GM19324 (cell line): ENCODE measurements at regions not wholly inside any gene's neighbourhood (a gene's known extent, or its start where the extent isn't known, plus 50 kb on each side); places are given as distances from the start of the nearest gene placed in this dataset.
A peak's percentile ranks its signal among the peaks of the same experiment; 100 is the strongest.

ENCODE experiments used
- ATAC-seq: cut with Tn5 transposase; IDR thresholded peaks from one replicate; pipeline ENCODE4 v1.9.1; 2021; ENCODE audit warnings: mild to moderate bottlenecking, moderate library complexity; ENCODE audit not compliant: unreplicated experiment, low FRiP score

GRCh38 chr13:68214691-68215415 lies 984.7 kb upstream of the PCDH9 start:
- no peak for ATAC-seq

- ATAC-seq = no peak
These were observed 969.1 kb upstream of the PCDH9 start for GRCh38 chr13:68199271-68199670.

- no peak for ATAC-seq
These were observed 960.7 kb upstream of the PCDH9 start for GRCh38 chr13:68190818-68191217.

GRCh38 chr13:68185444-68186141 lies 955.5 kb upstream of the PCDH9 start:
- peak; percentile 75 for ATAC-seq

- no peak for ATAC-seq
These were observed 946.3 kb upstream of the PCDH9 start for GRCh38 chr13:68176475-68176874.

- ATAC-seq = no peak
These were observed 944.8 kb upstream of the PCDH9 start for GRCh38 chr13:68174893-68175292.

- ATAC-seq = no peak
These were observed 943.0 kb upstream of the PCDH9 start for GRCh38 chr13:68173111-68173510.

GRCh38 chr13:68170961-68171360 lies 940.8 kb upstream of the PCDH9 start:
- no peak for ATAC-seq

GRCh38 chr13:68168448-68168847 lies 938.3 kb upstream of the PCDH9 start:
- no peak for ATAC-seq

- no peak for ATAC-seq
These were observed 930.3 kb upstream of the PCDH9 start for GRCh38 chr13:68160466-68160865.

GRCh38 chr13:68152414-68152813 lies 922.3 kb upstream of the PCDH9 start:
- no peak for ATAC-seq

- ATAC-seq = no peak
These were observed 915.7 kb upstream of the PCDH9 start for GRCh38 chr13:68145852-68146251.

GRCh38 chr13:68128297-68128915 lies 898.3 kb upstream of the PCDH9 start:
- no peak for ATAC-seq

GRCh38 chr13:68125087-68125480 lies 894.9 kb upstream of the PCDH9 start:
- ATAC-seq = no peak

GRCh38 chr13:68124437-68125086 lies 894.4 kb upstream of the PCDH9 start:
- no peak for ATAC-seq

GRCh38 chr13:68110178-68110768 lies 880.1 kb upstream of the PCDH9 start:
- ATAC-seq = no peak

- ATAC-seq = no peak
These were observed 877.5 kb upstream of the PCDH9 start for GRCh38 chr13:68107667-68108066.

- no peak for ATAC-seq
These were observed 869.5 kb upstream of the PCDH9 start for GRCh38 chr13:68099631-68100030.

- ATAC-seq = no peak
These were observed 850.9 kb upstream of the PCDH9 start for GRCh38 chr13:68081061-68081460.

- no peak for ATAC-seq
These were observed 848.7 kb upstream of the PCDH9 start for GRCh38 chr13:68078874-68079273.

GRCh38 chr13:68078469-68078868 lies 848.3 kb upstream of the PCDH9 start:
- ATAC-seq = no peak
